K562 (cell line): ENCODE measurements at regions not wholly inside any gene's neighbourhood (a gene's known extent, or its start where the extent isn't known, plus 50 kb on each side); places are given as distances from the start of the nearest gene placed in this dataset.

ENCODE experiments used
- ATAC-seq: fragments of 200-7000 bp; cut with Tn5 transposase; 3 replicates; pipeline ENCODE4 v1.9.1; 2020; ENCODE audit warnings: moderate library complexity
- BruUV-seq: library from RNA; stranded (reverse); fragments of 400-500 nt; replicated peaks from 2 replicates; lab custom pipeline; 2021; lab: Mats Ljungman, UMichigan
- CTCF ChIA-PET: fragments of 300-600 bp; formaldehyde crosslinking; extraction: SDS; loops from one replicate; lab custom pipeline; 2021; ENCODE audit warnings: low intra/inter-chr PET ratio; lab: Yijun Ruan, JAX
- POLR2A ChIA-PET: fragments of 300-600, 350-650 bp; sonication (Branson Sonifier 250); formaldehyde crosslinking; extraction: SDS; loops from one replicate; lab custom pipeline; 2021; ENCODE audit warnings: antibody characterized with exemption, inconsistent platforms; lab: Yijun Ruan, JAX
- DNase-seq, 4 experiments: peaks; one replicate each; pipeline versions ENCODE4 v3.0.0 to v3.0.0-alpha.2; 2011 to 2018; ENCODE audit warnings: low spot score in 3 of 4, mixed read lengths in 3 of 4; ENCODE audit errors: extremely low read depth in 1 of 4
- FAIRE-seq: peaks from 2 replicates; lab custom pipeline; 2011; peaks lifted over from hg19 to GRCh38; lab: Jason Lieb, UNC
- H2AFZ ChIP-seq: 2 replicates; pipeline ENCODE4 v1.6.0; 2011; ENCODE audit warnings: low read depth, low read length, control low read depth, inconsistent platforms
- H3K27ac ChIP-seq: fragments of 200-600 bp; 3 replicates; pipeline ENCODE4 v1.8.0; 2011; ENCODE audit warnings: low read depth, mild to moderate bottlenecking, control low read depth, inconsistent platforms, low read length, moderate library complexity, mixed read lengths; ENCODE audit errors: extremely low read depth
- H3K27me3 ChIP-seq, 2 experiments: fragments of 300-600 bp in 1 of 2; 2 replicates in 1 of 2; 3 replicates in 1 of 2; pipeline versions ENCODE4 v1.6.0 to v1.8.0; 2011; ENCODE audit warnings: inconsistent platforms in 2 of 2, low read length in 2 of 2, mild to moderate bottlenecking in 1 of 2, mixed read lengths in 1 of 2, moderate library complexity in 1 of 2; ENCODE audit not compliant: control insufficient read depth in 2 of 2, insufficient read depth in 2 of 2
- H3K36me3 ChIP-seq: fragments of 300-600 bp; 3 replicates; pipeline ENCODE4 v1.8.0; 2011; ENCODE audit warnings: mild to moderate bottlenecking, low read length, inconsistent platforms; ENCODE audit not compliant: control insufficient read depth, insufficient read depth
- H3K4me1 ChIP-seq, 2 experiments: fragments of 200-600 bp in 1 of 2; replicated peaks in 1 of 2; 2 replicates in 1 of 2; 3 replicates in 1 of 2; pipeline versions ENCODE4 v1.5.1 to v1.8.0; 2011; ENCODE audit warnings: inconsistent platforms in 2 of 2, low read length in 2 of 2, mild to moderate bottlenecking in 1 of 2, mixed read lengths in 1 of 2, moderate library complexity in 1 of 2; ENCODE audit not compliant: control insufficient read depth in 2 of 2, insufficient read depth in 2 of 2
- H3K4me2 ChIP-seq: 2 replicates; pipeline ENCODE4 v1.6.1; 2011; ENCODE audit warnings: low read length, control low read depth, inconsistent platforms, mixed read lengths; ENCODE audit not compliant: insufficient read depth
- H3K4me3 ChIP-seq: fragments of 200-600 bp; sonication (generic), shearing (Covaris generic); 2 replicates; pipeline ENCODE4 v1.5.1; 2016; ENCODE audit warnings: control low read depth, inconsistent platforms
- H3K79me2 ChIP-seq: fragments of 200-600 bp; 3 replicates; pipeline ENCODE4 v1.8.0; 2011; ENCODE audit warnings: low read length, inconsistent platforms; ENCODE audit not compliant: control insufficient read depth, insufficient read depth
- H3K9ac ChIP-seq, 2 experiments: 2 replicates each; pipeline versions ENCODE4 v1.6.0 to v1.6.1; 2011; ENCODE audit warnings: low read depth in 2 of 2, low read length in 2 of 2, control low read depth in 1 of 2, inconsistent platforms in 1 of 2, mild to moderate bottlenecking in 1 of 2, mixed read lengths in 1 of 2; ENCODE audit not compliant: insufficient read depth in 1 of 2
- H3K9me1 ChIP-seq: one replicate; pipeline ENCODE4 v1.6.0; 2011; ENCODE audit warnings: inconsistent platforms, mild to moderate bottlenecking, low read length, moderate library complexity; ENCODE audit not compliant: control insufficient read depth, insufficient read depth
- H3K9me3 ChIP-seq: replicated peaks from 2 replicates; pipeline ENCODE4 v1.5.1; 2011; ENCODE audit warnings: low read depth, low read length, inconsistent platforms; ENCODE audit not compliant: control insufficient read depth, insufficient read depth
- H4K20me1 ChIP-seq: replicated peaks from 2 replicates; pipeline ENCODE4 v1.6.1; 2011; ENCODE audit warnings: low read length, inconsistent platforms, mixed read lengths; ENCODE audit not compliant: control insufficient read depth, insufficient read depth
- ESRRA ChIP-seq: fragments of 450-650 bp; IDR thresholded peaks from 2 replicates; pipeline ENCODE4 v1.6.1; 2014; ENCODE audit warnings: low read depth, mild to moderate bottlenecking, moderate library complexity, borderline replicate concordance
- NR2C2 ChIP-seq, 2 experiments: fragments of 200-800 bp in 1 of 2; sonication (Bioruptor generic) in 1 of 2; sonication (generic) in 1 of 2; formaldehyde crosslinking in 1 of 2; IDR thresholded peaks; 2 replicates each; pipeline versions ENCODE4 v1.6.1 to v1.8.0; 2016 to 2022; ENCODE audit warnings: mild to moderate bottlenecking in 1 of 2, missing compliant biosample characterization in 1 of 2, missing genetic modification characterization in 1 of 2, missing genetic modification reagents in 1 of 2
- RBFOX2 ChIP-seq: fragments of 200-400 bp; formaldehyde crosslinking; IDR thresholded peaks from 2 replicates; pipeline ENCODE4 v1.6.1; 2017; ENCODE audit warnings: low read depth, mild to moderate bottlenecking, low read length, moderate library complexity
- RFX1 ChIP-seq: fragments of 450-650 bp; IDR thresholded peaks from 2 replicates; pipeline ENCODE4 v1.6.1; 2016; ENCODE audit warnings: mild to moderate bottlenecking, moderate library complexity
- RNF2 ChIP-seq: sonication (generic); IDR thresholded peaks from 2 replicates; pipeline ENCODE4 v1.6.1; 2016
- ZSCAN32 ChIP-seq: fragments of 450-650 bp; formaldehyde crosslinking; IDR thresholded peaks from 2 replicates; pipeline ENCODE4 v1.4.0; 2020; ENCODE audit warnings: mild to moderate bottlenecking, moderate library complexity
- WGBS: fragments of 100-300 bp; shearing (Covaris generic); methylation state at CpG from one replicate; pipeline ENCODE4 v1.1.6; 2016; ENCODE audit warnings: low coverage, mixed read lengths; ENCODE audit not compliant: insufficient coverage; ENCODE audit errors: missing lambda C conversion rate; 5-methylcytosine and 5-hydroxymethylcytosine counted together
- in situ Hi-C: fragments of 300-500 bp; cut with MboI; formaldehyde crosslinking; loops from 4 replicates; pipeline ENCODE4 v1.15.0; 2018; ENCODE audit warnings: inconsistent platforms, mixed read lengths
- intact Hi-C: fragments of 100-400 bp; cut with micrococcal nuclease; formaldehyde crosslinking; loops from 2 replicates; pipeline ENCODE4 v1.14.2; 2022
- TF ChIP-seq, protein P1 (sequence below): fragments of 150-350 bp; IDR thresholded peaks from 2 replicates; pipeline ENCODE4 v1.6.1; 2014; ENCODE audit warnings: low read depth, mild to moderate bottlenecking, low read length, borderline replicate concordance
- TF ChIP-seq, protein P2 (sequence below), 2 experiments: fragments of 200-800 bp in 1 of 2; sonication (Bioruptor generic) in 1 of 2; sonication (generic) in 1 of 2; formaldehyde crosslinking in 1 of 2; IDR thresholded peaks in 1 of 2; conservative IDR thresholded peaks in 1 of 2; 2 replicates each; pipeline versions ENCODE4 v1.5.0 to v1.6.1; 2016 to 2020; ENCODE audit warnings: missing compliant biosample characterization in 1 of 2, missing genetic modification characterization in 1 of 2, missing genetic modification reagents in 1 of 2
- TF ChIP-seq, protein P3 (sequence below): fragments of 450-650 bp; formaldehyde crosslinking; conservative IDR thresholded peaks from 2 replicates; pipeline ENCODE4 v1.4.0; 2022; ENCODE audit warnings: mild to moderate bottlenecking, missing genetic modification characterization

DNA sequence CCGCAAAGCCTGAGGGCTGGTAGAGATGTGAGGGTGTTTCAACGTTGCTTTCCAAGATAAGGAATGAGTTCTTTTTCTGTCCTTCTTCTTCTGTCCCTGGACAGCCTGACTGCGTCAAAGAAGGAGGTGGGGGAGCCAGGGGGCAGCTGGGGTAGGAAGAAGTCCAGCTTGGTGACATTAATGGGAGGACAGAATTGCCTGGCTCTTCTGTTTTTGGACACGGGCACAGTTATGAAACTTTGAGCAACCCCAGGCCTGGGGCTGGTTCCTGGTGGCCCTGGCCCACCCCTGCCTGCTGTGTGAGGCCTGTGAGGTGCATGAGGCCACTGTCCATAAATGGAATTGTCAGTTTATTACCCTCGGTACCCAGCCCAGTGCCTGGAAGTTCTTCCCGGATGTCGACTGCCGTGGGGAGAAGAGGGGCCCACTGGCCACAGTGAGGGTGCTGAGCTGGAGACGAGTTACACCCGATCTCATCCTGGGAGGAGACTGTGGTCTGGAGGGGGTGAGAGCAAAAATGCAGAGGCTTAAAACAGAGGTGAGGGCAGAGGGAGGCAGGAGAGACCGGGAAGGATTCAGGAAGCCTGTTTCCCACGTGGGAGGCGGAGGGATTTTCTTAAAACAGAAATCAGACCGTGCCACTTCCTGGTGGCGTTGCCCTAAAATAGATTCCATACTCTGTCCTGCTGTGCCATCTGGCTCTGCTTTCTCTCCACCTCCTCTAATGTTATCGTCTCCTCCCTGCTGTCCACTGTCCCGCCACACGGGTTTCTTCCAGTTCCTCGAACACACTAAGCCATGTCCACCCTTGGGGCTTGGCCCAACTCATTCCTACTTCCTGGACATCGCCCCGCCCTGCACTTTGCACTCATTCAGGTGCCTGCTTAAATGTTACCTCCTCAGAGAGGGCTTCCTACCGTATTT is 59.7 kb upstream of the RASD2 start:
- H3K36me3 ChIP-seq, result no peaks in the 10 kb centered on the region
- peaks cover 12 to 20% of the 10 kb centered on the region in 2 experiments for H3K4me1 ChIP-seq
- in situ Hi-C loops (no loop called here), intact Hi-C loops (no loop called here)
- ATAC-seq (peak; percentile 66), DNase-seq (peak in 2 of 4 experiments; percentile 9 to 13), FAIRE-seq (no peak)
- no peaks in the 10 kb centered on the region for H3K9me1 ChIP-seq
- no peaks in the 10 kb centered on the region for H4K20me1 ChIP-seq
- ChIA-PET POLR2A (interaction anchor here (0.7 kb wide), 1 partner anchor 236 kb away, joined by 3 read pairs; no protein-coding TSS in a partner anchor), CTCF (no interaction called here)
- no peaks in the 10 kb centered on the region for H3K79me2 ChIP-seq
- H3K4me3 ChIP-seq, result no peak overlapping the region
- H3K4me2 ChIP-seq, result peak overlapping the region; percentile 13; the same call in 1 of the 2 replicates
- no peak overlapping the region for H3K27ac ChIP-seq
- 39% methylated on average over 16 of the region's 22 CpGs for WGBS
- BruUV-seq, result no TSS peak
- peak overlapping the region in 1 of 2 experiments; percentile 52; a peak in 1 of 4 replicates for H3K9ac ChIP-seq
- H2AFZ ChIP-seq, result peak overlapping the region; percentile 53
- no peaks in the 10 kb centered on the region for H3K9me3 ChIP-seq
- H3K27me3 ChIP-seq, result peaks cover 0 to 12% of the 10 kb centered on the region in 2 experiments; a peak in 4 of 5 replicates
- TF ChIP-seq RBFOX2 (no peak), ESRRA (no peak), RNF2 (no peak), NR2C2 (CRISPR knock-in tag; IDR thresholded peaks at IDR 0.05) (no peak), NR2C2 (tag; IDR thresholded peaks at IDR 0.05) (peak; percentile 22; the same call in 1 of the 2 replicates), ZSCAN32 (no peak), RFX1 (no peak)
- TF ChIP-seq, protein P1, sequence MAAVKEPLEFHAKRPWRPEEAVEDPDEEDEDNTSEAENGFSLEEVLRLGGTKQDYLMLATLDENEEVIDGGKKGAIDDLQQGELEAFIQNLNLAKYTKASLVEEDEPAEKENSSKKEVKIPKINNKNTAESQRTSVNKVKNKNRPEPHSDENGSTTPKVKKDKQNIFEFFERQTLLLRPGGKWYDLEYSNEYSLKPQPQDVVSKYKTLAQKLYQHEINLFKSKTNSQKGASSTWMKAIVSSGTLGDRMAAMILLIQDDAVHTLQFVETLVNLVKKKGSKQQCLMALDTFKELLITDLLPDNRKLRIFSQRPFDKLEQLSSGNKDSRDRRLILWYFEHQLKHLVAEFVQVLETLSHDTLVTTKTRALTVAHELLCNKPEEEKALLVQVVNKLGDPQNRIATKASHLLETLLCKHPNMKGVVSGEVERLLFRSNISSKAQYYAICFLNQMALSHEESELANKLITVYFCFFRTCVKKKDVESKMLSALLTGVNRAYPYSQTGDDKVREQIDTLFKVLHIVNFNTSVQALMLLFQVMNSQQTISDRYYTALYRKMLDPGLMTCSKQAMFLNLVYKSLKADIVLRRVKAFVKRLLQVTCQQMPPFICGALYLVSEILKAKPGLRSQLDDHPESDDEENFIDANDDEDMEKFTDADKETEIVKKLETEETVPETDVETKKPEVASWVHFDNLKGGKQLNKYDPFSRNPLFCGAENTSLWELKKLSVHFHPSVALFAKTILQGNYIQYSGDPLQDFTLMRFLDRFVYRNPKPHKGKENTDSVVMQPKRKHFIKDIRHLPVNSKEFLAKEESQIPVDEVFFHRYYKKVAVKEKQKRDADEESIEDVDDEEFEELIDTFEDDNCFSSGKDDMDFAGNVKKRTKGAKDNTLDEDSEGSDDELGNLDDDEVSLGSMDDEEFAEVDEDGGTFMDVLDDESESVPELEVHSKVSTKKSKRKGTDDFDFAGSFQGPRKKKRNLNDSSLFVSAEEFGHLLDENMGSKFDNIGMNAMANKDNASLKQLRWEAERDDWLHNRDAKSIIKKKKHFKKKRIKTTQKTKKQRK, result no peak
- TF ChIP-seq, protein P2, sequence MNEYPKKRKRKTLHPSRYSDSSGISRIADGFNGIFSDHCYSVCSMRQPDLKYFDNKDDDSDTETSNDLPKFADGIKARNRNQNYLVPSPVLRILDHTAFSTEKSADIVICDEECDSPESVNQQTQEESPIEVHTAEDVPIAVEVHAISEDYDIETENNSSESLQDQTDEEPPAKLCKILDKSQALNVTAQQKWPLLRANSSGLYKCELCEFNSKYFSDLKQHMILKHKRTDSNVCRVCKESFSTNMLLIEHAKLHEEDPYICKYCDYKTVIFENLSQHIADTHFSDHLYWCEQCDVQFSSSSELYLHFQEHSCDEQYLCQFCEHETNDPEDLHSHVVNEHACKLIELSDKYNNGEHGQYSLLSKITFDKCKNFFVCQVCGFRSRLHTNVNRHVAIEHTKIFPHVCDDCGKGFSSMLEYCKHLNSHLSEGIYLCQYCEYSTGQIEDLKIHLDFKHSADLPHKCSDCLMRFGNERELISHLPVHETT (CRISPR knock-in tag; conservative IDR thresholded peaks at IDR 0.05 in 1 of 2, IDR thresholded peaks at IDR 0.05 in 1 of 2), result peak in 1 of 2 experiments; percentile 10; a peak in 1 of 4 replicates
- TF ChIP-seq, protein P3, sequence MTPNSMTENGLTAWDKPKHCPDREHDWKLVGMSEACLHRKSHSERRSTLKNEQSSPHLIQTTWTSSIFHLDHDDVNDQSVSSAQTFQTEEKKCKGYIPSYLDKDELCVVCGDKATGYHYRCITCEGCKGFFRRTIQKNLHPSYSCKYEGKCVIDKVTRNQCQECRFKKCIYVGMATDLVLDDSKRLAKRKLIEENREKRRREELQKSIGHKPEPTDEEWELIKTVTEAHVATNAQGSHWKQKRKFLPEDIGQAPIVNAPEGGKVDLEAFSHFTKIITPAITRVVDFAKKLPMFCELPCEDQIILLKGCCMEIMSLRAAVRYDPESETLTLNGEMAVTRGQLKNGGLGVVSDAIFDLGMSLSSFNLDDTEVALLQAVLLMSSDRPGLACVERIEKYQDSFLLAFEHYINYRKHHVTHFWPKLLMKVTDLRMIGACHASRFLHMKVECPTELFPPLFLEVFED (CRISPR knock-in tag), result no peak
